Stimulated activated CD4-positive, alpha-beta T cell treated with anti-CD3 and anti-CD28 coated beads, Interleukin-4, amount 100 ng/mL, for 48 hours (primary cell): ENCODE measurements at regions not wholly inside any gene's neighbourhood (a gene's known extent, or its start where the extent isn't known, plus 50 kb on each side); places are given as distances from the start of the nearest gene placed in this dataset.

Experiments used
- DNase-seq, 2 donors: peaks; one replicate each; pipeline ENCODE4 v3.0.0-alpha.2; 2020; ENCODE audit warnings: low read depth in 2 of 2

DNA sequence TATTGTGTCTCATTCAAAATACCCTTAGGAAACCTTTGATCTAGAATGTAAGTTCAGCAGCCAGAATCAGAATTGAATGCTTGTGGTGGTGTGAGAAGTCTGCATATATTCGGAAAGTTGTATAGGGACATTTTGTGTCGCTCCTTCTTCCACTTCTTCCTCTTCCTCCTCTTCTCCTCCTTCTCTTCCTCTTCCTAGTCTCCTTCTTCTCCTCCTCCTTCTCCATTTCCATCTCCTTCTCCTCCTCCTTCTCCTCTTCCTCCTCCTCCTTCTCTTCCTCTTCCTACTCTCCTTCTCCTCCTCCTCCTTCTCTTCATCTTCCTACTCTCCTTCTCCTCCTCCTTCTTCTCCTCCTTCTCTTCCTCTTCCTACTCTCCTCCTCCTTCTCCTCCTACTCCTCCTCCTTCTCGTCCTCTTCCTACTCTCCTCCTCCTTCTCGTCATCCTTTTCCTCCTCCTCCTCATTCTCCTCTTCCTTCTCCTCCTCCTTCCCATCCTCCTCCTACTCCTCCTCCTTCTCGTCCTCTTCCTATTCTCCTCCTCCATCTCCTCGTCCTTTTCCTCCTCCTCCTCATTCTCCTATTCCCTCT lies 749.3 kb upstream of the GOLIM4 start:
- no peak for DNase-seq

DNA sequence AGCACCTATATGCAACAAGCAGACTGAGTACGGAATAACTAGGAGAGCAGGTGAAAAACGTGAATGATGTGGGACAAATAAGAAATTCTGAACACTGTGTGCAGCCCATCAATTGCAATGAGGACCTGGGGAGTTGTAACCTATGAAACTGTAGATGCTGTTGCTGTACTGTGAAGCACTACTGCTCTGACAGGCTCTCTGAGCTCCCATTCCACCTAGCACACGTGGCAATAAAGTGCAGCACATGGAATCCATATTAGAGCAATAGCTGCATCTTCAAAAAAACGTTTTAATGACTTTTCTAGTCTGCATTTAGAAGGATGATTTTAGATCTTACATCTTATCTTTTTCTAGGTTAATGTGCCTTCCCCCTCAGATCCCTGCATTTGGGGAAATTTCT lies 748.7 kb upstream of the GOLIM4 start:
- no peak for DNase-seq

DNA sequence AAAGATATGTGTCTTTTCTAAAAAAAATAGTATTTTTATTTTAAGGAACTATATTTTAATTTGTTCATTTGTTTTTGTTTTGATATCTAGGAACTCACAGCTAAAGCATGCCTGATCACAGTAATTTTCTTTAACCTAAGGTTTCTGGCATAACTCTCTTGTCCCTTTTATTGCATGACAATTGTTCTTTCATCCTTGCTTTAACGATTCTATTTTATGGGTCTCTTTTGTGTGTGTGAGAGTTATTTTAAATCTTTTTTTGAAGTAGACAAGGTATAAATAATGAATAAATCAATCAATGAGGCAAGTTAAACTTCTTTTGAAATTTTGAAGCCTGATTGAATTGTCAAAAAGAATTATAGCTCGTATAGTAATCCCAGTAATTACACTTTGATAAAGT lies 747.8 kb upstream of the GOLIM4 start:
- DNase-seq = no peak

DNA sequence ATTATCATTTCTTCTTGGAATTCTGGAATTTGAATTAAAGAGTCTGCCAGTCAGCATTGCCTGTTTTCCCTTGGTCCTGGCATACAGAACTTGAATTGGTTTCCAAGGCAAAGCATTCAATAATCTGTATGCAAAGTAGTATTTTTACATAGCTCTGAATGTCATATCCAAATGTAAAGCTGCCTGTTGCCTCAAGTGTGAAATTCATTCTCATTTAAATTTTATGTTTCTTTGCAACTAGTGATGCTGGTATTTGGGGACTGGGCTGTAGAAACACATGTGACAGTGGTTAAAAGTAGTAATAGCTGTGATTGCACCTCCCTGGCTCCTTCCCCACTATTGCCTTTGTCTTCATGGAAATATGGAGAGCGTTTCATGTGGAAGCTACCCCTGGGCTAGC lies 743.9 kb upstream of the GOLIM4 start:
- no peak for DNase-seq

DNA sequence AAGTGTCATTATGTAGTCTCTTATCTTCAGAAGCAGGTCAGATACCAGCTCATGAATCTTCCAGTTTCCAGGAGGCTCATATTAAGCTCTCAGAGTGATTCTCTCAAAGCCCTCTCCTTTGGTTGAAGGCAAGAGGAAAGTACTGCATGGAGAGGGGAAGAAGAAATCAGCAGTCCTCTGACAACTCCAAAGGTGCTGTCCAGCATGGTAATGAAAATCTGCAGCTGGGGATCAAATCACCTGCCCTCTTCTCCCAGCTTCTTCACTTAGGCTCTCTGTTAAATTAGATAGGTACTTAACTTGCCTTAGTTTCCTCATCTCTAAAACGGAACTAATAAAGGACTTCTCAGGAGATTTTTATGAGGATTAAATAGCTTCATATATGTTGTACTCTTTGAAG lies 738.8 kb upstream of the GOLIM4 start:
- DNase-seq = no peak

DNA sequence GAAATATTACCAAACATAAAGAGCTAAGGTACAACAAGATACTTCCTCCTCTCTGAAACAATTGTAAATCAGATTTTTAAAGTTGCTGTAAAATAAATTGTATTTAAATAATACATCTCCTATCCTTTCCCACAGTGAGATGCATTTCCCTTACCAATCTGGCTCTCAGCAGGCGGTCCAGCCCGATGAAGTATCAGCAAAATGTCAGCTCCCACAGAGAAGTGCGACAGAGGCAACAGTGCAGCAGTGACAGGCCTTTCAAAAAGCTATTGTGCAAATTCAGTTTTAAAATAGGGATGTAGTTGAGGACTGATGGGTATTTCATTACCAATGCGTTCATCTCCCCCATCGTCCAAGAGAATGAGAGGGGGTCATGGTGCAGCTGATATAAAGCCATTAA lies 733.2 kb upstream of the GOLIM4 start:
- DNase-seq = no peak

DNA sequence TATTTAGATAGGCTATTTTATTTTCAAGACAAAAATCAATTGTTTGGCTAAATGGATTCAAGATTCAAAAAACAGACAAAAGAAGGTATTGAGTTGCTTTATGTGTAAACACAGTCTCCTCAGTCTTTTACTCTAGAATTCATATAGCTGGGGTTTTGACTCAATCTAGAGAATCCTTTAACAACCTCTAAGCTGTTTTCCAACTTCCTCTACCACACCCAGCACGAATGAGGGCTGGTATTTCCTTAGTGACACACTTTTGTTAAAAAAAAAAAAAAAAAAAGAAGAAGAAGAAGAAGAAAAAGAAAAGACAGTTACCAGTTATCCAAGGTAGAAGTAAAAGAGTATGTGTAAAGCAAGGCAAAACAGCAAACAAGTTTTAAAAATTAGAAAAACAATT lies 732.8 kb upstream of the GOLIM4 start:
- DNase-seq = no peak

DNA sequence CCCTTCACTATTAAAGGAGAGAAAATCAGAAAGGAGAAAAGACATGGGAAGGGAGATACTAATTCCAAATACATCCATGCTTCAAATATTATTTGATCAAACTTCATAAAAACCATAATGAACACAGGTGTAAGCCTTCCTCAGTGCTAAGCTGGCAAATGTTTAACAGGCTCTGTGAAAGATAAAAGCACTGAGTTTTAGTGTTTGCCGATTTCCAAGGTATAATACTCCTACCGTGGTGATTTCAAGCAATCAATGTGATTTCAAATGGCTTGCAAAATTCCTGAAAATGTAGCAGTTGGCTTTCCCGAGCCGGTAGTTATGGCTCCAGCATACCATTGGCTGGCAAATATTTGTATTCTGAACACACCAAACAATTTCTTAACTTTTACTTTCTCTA lies 732.3 kb upstream of the GOLIM4 start:
- no peak for DNase-seq

DNA sequence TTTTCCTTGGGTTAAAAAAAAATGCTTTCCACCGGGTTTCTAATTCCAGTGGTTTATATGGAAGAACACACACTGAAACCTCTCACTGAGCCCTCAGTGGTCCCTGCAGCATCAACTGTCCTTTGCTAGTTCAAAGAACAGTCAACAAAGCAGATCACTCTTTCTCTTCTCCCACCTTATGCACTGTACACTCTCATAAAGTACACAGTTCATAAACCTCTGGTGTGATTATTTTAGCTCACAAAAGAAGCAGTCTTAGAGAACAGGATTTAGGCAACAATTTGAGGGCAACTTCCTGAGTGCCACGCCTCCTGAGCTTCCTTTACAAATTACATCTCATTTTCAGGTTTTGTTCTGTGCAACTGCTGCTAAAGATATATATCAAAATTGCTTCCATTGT lies 728.4 kb upstream of the GOLIM4 start:
- no peak for DNase-seq

DNA sequence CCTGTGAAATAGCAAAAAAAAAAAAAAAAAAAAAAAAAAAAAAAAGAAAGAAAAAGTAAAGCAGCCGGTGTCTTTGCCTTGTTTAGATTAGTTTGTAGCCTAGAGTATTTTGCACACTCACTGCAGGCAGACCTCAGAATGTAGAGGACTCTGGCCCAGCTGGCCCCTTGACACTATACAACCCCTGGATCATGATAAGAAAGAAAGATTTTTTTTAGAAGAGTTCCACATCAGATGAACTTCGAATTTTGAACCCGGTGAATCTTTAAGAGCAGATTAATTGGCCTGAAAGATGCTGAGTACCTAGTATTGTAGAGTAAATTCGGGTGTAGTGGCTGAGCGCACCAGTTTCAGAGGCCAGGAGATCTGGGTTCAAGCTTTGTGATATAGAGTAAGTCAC lies 727.7 kb upstream of the GOLIM4 start:
- no peak for DNase-seq

DNA sequence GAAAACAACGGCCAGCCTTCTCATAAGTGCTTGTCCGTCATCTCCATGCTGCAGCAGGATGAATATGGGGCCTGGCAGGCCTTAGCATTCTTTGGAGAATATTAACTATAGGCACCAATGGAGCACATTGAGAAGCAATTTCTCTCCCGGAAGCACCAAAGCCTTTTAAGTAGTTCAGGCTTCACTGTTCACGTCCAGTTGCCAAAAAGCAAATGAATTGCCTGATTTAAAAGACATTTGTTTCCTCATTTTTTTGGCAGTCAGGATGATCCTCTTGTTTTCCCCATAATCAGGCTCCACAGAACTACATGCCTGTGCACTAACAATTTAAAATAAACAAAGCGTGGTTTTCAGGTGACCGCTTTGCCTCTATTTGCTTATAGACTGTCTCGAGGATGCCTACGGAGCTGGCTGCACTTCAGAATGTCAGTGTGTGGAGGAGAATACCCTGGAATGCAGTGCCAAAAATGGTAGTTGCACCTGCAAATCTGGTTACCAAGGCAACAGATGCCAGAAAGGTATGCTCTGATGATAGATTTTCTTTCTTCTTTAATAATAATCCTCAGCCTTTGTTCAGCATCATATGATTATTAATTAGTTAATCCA lies 725.2 kb upstream of the GOLIM4 start:
- no peak for DNase-seq

DNA sequence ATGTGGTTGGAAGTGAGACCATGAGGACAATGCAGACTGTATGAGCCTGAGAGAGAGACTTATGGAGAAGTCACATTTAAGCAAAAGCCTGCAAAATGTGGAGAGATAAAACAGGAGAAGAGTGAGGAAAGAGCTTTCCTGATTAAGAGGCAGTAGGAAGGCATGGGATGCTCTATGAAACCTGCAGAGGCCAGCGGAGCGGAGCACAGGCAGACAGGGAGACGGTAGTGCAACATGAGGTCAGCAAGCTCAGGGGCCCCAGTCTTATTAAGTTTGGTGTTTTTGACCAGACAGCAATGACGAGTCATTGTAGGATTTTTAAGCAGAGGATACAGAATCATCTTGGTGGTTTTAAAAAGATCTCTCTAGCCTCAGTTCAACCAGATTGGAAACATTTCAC lies 721.5 kb upstream of the GOLIM4 start:
- DNase-seq = no peak

DNA sequence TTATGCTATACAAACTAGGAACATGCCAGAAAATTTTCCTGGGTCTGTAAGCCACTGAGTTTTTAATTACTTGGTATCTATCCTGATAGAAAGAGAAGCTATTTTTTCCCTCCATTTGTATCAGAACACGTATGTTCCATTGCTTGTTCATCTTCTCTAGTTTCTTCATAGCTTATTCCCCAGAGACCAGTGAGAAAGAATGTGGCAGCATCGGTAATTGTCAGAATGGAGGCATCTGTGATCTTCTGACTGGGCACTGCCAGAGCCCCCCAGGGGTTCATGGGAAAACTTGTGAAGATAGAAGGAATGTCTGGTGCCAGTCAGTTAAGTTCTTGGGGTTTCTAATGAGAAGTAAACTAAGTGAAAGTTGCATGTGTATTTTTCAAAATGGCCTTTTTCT lies 720.2 kb upstream of the GOLIM4 start:
- no peak for DNase-seq

DNA sequence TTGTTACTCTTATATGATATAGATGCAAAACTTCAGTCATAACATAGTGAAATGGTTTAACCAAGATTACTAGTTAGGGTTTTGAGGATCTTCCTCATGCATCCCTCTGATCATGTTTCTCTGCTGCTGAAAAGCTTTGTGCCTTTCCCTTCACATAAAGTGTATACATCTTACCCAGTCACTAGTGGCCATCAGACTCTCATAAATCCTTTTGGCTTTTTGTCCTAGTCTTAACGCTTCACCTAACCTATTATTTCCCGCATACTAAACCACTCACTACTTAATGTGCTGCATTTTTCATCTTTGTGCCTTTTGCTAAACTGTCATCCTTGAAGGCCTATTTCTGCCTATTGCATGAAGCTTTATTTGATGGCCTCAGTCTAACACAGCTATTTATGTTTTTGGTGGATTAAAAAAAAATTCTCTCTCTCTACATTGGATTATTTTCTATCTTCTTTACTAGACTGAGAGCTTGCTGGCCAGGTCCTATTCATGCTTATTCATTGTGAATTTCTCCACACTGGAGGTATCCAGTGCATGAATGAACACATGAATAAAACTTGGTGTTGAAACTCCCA lies 717.6 kb upstream of the GOLIM4 start:
- no peak for DNase-seq

DNA sequence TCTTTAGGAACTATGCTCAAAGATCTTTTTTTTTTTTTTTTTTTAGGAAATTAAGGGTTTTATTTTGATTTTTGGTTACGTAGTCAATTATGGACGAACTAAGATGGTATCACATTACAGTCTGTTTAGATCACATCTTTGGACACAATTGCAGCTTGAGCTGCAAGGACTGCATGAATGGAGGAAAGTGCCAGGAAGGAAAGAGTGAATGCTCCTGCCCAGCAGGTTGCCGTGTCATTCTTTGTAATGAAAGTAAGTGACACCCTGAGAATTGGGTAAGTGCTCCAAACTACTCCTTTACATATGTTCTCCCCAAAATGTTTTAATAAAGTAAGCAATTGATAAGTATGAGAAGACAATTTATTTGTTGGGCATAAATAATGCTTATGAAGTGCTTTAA lies 716.5 kb upstream of the GOLIM4 start:
- no peak for DNase-seq

DNA sequence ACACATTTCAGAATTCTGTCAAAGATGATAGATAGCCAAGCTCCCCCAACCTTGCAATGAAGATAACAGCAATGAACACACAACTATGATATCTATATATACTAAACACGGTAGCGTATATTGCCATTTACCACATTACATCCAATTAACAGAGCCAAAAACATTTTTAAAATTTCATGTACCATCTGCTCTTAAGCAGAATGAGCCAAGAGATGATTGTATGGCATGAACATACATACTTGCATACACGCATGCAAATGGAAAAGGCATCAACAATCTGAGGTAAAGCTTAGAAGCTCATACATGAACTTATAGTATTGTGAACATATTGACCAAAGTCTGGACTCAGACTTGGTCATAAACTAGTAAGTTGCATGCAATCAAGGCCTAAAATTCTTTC lies 712.9 kb upstream of the GOLIM4 start:
- DNase-seq = no peak

DNA sequence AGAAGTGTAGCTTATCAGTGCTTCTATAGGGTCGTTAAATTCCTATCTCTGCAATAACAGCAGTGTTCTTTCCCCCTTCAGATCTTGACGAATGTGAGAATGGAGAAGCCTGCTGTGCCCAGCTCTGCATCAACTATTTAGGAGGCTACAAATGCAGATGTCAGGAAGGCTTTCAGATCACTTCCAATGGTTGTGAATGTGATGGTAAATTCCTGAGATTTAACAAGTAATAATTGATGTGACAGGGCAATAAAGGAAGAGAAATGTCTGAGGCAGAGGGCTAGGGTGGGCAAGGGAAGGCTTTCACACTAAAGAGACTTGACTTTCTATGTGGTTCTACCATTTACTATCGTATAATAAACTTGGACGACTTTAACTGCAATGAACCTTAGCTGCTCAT lies 711.7 kb upstream of the GOLIM4 start:
- DNase-seq = no peak

DNA sequence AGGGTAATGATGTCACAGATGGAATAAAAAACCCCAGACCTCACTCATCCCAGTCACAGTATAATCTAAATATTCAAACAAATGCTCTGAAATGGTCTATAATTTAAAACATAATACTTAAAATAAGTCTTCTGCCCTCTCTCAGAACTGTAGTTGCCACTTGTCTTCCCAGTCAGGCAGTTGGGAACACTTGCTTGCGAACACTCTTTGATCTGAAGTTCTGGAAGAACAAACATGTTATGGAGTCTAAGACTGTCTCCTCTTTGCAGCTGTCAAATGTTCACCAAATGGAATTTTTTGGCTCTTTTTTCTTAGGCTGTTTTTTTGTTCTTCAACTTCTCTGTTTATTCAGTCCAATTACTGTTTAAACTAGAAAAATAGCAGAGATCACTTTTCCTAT lies 711.1 kb upstream of the GOLIM4 start:
- no peak for DNase-seq

DNA sequence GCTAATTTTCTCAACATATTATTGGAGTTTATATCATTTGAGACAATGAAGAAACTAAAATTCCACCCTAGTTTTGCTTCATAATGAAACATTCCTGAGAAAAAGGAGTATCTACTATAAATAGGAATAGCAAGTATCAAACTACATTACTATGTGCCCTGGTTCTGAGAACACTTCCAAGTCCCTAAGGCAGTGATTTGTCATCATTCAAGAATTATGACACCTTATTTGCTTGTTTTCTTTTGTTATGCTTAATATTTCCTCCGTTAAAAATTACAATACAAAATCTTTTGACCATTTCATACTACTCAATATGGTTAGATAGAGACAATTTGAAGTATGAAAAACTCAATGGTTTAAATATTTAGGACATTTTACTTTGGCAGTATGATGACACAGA lies 707.8 kb upstream of the GOLIM4 start:
- DNase-seq = no peak

DNA sequence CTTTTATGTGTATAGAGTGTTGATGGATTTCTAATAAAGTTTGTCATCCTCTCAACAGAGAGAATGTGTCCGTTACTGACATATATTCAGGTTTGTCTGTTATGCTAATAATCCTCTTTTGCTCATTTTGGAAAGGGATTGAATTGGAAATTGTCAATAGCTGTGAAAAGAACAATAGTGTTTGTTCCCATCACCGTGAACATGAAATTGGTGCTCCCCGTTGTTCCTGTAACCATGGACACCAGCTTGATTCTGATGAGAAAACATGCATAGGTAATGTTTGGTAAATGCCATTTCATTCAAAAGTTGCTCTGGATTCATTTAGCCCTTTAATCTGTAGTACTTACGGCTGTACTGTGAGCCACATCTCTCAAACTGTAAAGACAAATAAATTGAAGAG lies 707.0 kb upstream of the GOLIM4 start:
- DNase-seq = no peak

DNA sequence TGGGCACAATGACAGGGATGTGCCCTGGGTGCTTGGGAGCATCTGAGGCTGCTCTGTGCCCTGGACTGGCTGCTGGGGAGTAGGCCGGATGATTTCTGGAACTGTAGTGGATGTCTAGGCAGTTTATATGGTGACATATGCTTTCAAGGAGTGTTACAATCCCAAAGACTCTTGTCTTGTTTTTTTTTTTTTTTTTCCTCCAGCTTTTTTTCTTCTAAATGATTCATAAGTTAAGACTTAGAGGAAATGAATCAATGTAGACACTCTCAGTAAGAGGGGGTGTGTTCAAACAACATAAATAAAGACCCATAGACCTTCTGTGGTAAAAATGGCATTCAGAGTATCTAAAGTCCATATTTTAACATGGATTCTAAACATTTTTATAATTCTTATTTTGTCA lies 706.1 kb upstream of the GOLIM4 start:
- DNase-seq = no peak

DNA sequence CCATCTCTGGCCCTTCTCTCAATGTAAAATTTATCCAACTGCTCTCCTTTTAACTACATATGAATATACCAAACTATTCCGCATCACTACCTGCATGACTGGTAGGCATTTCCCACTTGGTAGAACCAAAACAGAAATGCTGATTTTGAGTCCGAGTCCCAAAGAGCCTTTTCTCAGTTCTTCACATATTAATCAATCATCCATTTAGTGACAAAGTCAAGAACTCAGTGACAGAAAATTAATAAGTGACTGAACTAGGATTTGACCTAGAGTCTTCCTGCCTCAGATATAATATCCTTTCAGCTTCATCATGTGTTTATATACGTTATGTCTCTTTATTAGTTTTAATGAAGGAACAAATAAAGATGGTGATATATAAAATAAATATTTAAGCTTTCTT lies 700.6 kb upstream of the GOLIM4 start:
- DNase-seq = no peak

DNA sequence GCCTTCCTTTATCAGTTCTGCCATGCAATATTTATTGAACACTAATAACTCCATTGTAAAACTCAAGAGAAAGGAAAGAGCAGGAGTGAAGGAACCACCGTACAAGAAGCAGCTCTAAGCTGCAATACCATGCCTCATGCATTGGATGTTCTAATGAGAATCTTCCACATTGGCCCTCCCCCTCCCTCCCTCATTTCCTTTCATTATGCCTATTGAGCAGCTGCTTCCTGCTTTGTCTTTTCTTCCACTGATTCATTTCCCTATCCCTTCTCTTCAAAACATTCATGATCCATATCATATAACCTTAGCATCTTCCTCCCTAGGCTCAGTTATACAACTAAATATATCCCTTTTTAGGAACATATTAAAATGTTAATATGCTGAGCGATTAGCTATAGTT lies 698.7 kb upstream of the GOLIM4 start:
- DNase-seq = no peak

DNA sequence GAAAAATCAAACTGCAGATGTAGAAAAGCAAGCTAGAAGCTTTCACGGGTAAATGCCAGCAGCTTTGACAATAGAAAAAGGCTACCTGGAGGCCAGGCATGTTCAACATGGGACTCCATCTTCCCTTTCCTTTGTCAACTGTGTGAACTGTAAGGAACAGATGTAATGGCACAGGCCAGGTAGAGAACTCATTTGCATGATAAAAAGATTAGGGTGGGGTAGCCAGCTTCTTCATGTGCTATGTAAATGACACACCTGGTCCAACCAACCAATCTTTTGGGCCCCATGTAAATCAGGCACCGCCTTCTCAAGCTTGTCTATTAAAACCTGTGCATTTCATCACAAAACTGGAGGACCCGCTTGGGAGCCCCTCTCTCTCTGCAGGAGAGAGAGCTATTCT lies 686.5 kb upstream of the GOLIM4 start:
- DNase-seq = no peak
